ENCODE measurements at regions not wholly inside any gene's neighbourhood (a gene's known extent, or its start where the extent isn't known, plus 50 kb on each side); places are given as distances from the start of the nearest gene placed in this dataset.

GRCh38 chr6:18693881-18694280, 306.7 kb downstream of the RNF144B start:
- no peak for DNase-seq (ENCODE audit: unreplicated experiment)
- Mint-ChIP-seq H3K27me3 (ENCODE audit: insufficient read depth, unreplicated experiment) (peaks cover 56% of the 10 kb centered on the region), H3K4me1 (ENCODE audit: insufficient read depth, unreplicated experiment) (no peaks in the 10 kb centered on the region), H3K9me3 (ENCODE audit: unreplicated experiment) (no peaks in the 10 kb centered on the region), H3K4me3 (ENCODE audit: unreplicated experiment) (no peak overlapping the region), H3K36me3 (ENCODE audit: insufficient read depth, unreplicated experiment) (no peaks in the 10 kb centered on the region), H3K27ac (ENCODE audit: low read depth, unreplicated experiment) (no peak overlapping the region)
- intact Hi-C loops (cut with micrococcal nuclease), result no loop called here
- CTCF ChIA-PET, result no interaction called here
- BruUV-seq (replicated peaks), result no TSS peak
- POLR2A ChIA-PET, result no interaction called here
- no peak for TF ChIP-seq CTCF (IDR thresholded peaks at IDR 0.05; ENCODE audit: unreplicated experiment)

- no peak for DNase-seq (ENCODE audit: unreplicated experiment)
- H3K27ac Mint-ChIP-seq (ENCODE audit: low read depth, unreplicated experiment), result no peak overlapping the region
- intact Hi-C loops (cut with micrococcal nuclease), result no loop called here
- TF ChIP-seq CTCF (IDR thresholded peaks at IDR 0.05; ENCODE audit: unreplicated experiment), result no peak
- H3K27me3 Mint-ChIP-seq (ENCODE audit: insufficient read depth, unreplicated experiment), result peaks cover 73% of the 10 kb centered on the region
- no TSS peak for BruUV-seq (replicated peaks)
- H3K9me3 Mint-ChIP-seq (ENCODE audit: unreplicated experiment), result no peaks in the 10 kb centered on the region
- CTCF ChIA-PET, result interaction anchor here (1.0 kb wide), 1 partner anchor 46 kb away, joined by 4 read pairs; no protein-coding TSS in a partner anchor
- H3K36me3 Mint-ChIP-seq (ENCODE audit: insufficient read depth, unreplicated experiment), result no peaks in the 10 kb centered on the region
- no peak overlapping the region for H3K4me3 Mint-ChIP-seq (ENCODE audit: unreplicated experiment)
- POLR2A ChIA-PET, result interaction anchor here (0.5 kb wide), 1 partner anchor 1761 kb away, joined by 3 read pairs; no protein-coding TSS in a partner anchor
- no peaks in the 10 kb centered on the region for H3K4me1 Mint-ChIP-seq (ENCODE audit: insufficient read depth, unreplicated experiment)
These were observed 316.4 kb downstream of the RNF144B start for GRCh38 chr6:18703546-18703945.

- no peak for DNase-seq (ENCODE audit: unreplicated experiment)
- H3K27me3 Mint-ChIP-seq (ENCODE audit: insufficient read depth, unreplicated experiment), result peaks cover 77% of the 10 kb centered on the region
- H3K27ac Mint-ChIP-seq (ENCODE audit: low read depth, unreplicated experiment), result no peak overlapping the region
- H3K36me3 Mint-ChIP-seq (ENCODE audit: insufficient read depth, unreplicated experiment), result no peaks in the 10 kb centered on the region
- no peak overlapping the region for H3K4me3 Mint-ChIP-seq (ENCODE audit: unreplicated experiment)
- ChIA-PET CTCF (no interaction called here), POLR2A (no interaction called here)
- BruUV-seq (replicated peaks), result no TSS peak
- no peaks in the 10 kb centered on the region for H3K4me1 Mint-ChIP-seq (ENCODE audit: insufficient read depth, unreplicated experiment)
- H3K9me3 Mint-ChIP-seq (ENCODE audit: unreplicated experiment), result no peaks in the 10 kb centered on the region
- TF ChIP-seq CTCF (IDR thresholded peaks at IDR 0.05; ENCODE audit: unreplicated experiment), result no peak
- intact Hi-C loops (cut with micrococcal nuclease), result no loop called here
These were observed 320.7 kb downstream of the RNF144B start for GRCh38 chr6:18707714-18708439.

GRCh38 chr6:18712595-18712994, 325.4 kb downstream of the RNF144B start:
- H3K4me1 Mint-ChIP-seq (ENCODE audit: insufficient read depth, unreplicated experiment), result no peaks in the 10 kb centered on the region
- H3K36me3 Mint-ChIP-seq (ENCODE audit: insufficient read depth, unreplicated experiment), result no peaks in the 10 kb centered on the region
- ChIA-PET CTCF (interaction anchor here (0.8 kb wide), 1 partner anchor 36 kb away, joined by 3 read pairs; no protein-coding TSS in a partner anchor), POLR2A (no interaction called here)
- intact Hi-C loops (cut with micrococcal nuclease), result no loop called here
- H3K27ac Mint-ChIP-seq (ENCODE audit: low read depth, unreplicated experiment), result no peak overlapping the region
- TF ChIP-seq CTCF (IDR thresholded peaks at IDR 0.05; ENCODE audit: unreplicated experiment), result no peak
- DNase-seq (ENCODE audit: unreplicated experiment), result no peak
- H3K27me3 Mint-ChIP-seq (ENCODE audit: insufficient read depth, unreplicated experiment), result peaks cover 41% of the 10 kb centered on the region
- no peak overlapping the region for H3K4me3 Mint-ChIP-seq (ENCODE audit: unreplicated experiment)
- no peaks in the 10 kb centered on the region for H3K9me3 Mint-ChIP-seq (ENCODE audit: unreplicated experiment)
- no TSS peak for BruUV-seq (replicated peaks)

Data from MCF 10A (cell line).